ENCODE measurements at regions not wholly inside any gene's neighbourhood (a gene's known extent, or its start where the extent isn't known, plus 50 kb on each side); places are given as distances from the start of the nearest gene placed in this dataset.

DNA sequence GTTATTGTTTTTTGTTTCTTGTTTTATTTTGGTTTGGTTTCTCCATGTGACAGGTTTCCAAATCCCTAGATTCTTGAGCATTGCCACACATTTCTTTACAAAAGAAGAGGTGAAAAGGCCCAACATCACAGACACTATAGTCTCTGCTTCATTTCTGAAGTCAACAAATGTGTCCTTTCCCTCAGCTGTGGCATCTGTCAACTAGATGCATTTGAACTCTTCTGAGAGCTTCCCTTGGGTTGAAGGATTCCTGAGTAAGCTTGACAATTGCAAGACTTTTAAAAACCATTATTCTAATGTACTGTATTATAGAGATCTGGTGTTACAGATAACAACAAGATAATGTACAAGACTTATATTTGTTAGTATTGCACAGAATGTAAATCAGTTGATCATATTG, 703.3 kb upstream of the PKDCC start:
- TF ChIP-seq, protein P1, sequence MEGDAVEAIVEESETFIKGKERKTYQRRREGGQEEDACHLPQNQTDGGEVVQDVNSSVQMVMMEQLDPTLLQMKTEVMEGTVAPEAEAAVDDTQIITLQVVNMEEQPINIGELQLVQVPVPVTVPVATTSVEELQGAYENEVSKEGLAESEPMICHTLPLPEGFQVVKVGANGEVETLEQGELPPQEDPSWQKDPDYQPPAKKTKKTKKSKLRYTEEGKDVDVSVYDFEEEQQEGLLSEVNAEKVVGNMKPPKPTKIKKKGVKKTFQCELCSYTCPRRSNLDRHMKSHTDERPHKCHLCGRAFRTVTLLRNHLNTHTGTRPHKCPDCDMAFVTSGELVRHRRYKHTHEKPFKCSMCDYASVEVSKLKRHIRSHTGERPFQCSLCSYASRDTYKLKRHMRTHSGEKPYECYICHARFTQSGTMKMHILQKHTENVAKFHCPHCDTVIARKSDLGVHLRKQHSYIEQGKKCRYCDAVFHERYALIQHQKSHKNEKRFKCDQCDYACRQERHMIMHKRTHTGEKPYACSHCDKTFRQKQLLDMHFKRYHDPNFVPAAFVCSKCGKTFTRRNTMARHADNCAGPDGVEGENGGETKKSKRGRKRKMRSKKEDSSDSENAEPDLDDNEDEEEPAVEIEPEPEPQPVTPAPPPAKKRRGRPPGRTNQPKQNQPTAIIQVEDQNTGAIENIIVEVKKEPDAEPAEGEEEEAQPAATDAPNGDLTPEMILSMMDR (IDR thresholded peaks at IDR 0.05; ENCODE audit: insufficient read depth, low read depth, low read length) = no peak
- TF ChIP-seq EZH2 (IDR thresholded peaks at IDR 0.05; ENCODE audit: insufficient read depth, low read length) = no peak

Measured in astrocyte (in vitro differentiated cells and primary cell).